NB4 (cell line): ENCODE measurements at regions not wholly inside any gene's neighbourhood (a gene's known extent, or its start where the extent isn't known, plus 50 kb on each side); places are given as distances from the start of the nearest gene placed in this dataset.

Experiments
- CTCF ChIP-seq: IDR thresholded peaks from one replicate; pipeline ENCODE4 v1.5.1; 2012; ENCODE audit warnings: low read depth, low read length
- POLR2A ChIP-seq: IDR thresholded peaks from 2 replicates; pipeline ENCODE4 v1.6.1; 2011; ENCODE audit warnings: mild to moderate bottlenecking; ENCODE audit not compliant: insufficient read length; ENCODE audit errors: extremely low read depth

DNA sequence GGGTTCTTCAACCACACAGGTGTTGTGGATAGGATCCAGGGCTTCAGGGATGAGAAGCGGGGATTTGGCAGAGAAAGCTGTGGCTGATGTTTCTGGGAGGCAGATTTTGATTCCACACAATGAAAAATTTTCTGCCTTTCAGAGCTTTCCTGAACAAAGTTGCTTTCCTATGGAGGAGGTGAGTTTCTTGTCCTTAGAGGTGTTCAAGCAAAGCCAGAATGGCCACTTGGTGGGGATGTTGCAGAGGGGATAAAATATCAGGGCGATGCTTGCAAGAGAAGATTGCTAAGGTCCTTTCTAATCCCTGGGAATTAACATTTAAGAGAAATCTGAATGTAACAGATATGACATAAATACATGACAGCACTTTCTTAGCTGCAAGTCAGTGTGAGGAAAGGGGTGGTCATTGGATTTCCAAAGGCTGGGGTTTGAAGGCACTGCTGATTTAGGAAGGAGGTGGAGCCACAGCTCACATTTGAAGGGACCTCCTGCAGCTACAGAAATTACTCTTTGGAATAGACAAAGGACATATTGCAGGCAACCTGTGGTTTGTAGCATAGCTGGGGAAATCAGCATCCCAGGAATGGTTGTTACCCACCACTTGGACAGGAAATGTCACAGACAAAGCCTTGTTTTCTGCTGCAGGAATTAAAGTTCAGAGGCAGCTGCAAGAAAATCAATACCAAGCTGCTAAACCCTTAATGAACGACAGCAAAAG, 271.1 kb upstream of the CHD6 start:
- no peak for TF ChIP-seq CTCF
- no peak for TF ChIP-seq POLR2A
